NCI-H2196 (cell line): ENCODE measurements at regions not wholly inside any gene's neighbourhood (a gene's known extent, or its start where the extent isn't known, plus 50 kb on each side); places are given as distances from the start of the nearest gene placed in this dataset.

ENCODE experiments used
- DNase-seq: peaks from one replicate; lab custom pipeline; 2025; ENCODE audit not compliant: unreplicated experiment; lab: John Stamatoyannopoulos, UW

DNA sequence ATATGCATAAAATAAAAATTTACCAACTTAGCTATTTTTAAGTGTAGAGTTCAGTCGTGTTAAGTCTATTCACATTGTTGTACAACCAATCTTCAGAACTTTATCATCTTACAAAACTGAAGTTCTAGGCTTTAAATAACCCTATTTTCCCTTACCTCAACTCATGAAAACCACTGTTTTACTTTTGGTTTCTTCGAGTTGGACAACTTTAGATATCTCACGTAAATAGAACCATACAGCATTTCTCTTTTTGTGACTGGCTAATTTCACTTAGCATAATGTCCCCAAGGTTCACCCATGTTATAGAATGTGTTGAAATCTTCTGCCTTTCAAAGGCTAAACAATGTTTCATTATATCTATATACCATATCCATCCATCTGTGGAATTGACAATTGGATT lies 819.0 kb upstream of the ADGRL4 start:
- no peak for DNase-seq

- no peak for DNase-seq
These were observed 815.5 kb upstream of the ADGRL4 start for GRCh38 chr1:79822053-79822452.

DNA sequence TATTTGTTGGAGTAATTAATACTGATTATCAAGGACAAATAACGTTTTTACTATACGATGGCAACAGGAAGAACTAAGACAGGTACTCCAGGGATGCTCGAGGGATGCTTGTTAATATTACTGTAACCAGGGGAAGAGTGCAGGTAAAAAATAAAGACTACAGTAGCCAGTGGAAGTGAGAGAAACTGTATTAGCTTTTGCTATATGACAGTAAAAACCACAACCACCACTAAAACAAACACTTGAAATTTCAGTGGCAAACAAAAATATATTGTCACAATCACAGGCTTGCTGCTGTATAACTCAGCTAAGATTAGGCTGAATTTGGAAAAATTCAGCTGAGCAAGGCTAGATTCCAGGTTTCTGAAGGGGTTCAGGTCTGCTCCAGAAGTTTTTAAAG lies 812.6 kb upstream of the ADGRL4 start:
- DNase-seq, result no peak

DNA sequence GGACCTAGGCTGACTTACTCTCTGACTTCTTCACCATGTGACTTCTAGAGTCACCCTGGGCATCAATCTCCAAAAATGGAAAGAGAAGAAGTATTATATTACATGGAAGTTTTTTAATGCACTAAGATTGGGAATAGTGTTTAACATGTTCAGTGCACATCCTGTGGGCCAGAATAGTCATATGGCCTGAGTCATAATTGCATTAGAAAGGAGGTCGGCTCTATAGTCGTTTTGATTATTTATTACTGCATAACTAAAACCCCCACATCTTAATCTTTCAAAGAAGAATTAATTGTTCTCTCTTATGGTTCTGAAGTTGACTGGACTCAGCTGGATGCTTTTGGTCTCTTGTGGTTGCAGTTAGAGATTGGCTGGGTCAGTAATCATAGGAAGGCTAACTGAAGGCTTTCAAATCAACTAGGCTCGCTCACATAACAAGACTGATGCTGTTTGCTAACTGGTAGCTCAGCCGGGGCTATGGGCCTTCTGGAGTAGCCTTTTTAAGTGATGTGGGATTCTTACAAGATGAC lies 810.6 kb upstream of the ADGRL4 start:
- DNase-seq, result no peak

- DNase-seq, result no peak
These were observed 808.6 kb upstream of the ADGRL4 start for GRCh38 chr1:79815115-79815514.

DNA sequence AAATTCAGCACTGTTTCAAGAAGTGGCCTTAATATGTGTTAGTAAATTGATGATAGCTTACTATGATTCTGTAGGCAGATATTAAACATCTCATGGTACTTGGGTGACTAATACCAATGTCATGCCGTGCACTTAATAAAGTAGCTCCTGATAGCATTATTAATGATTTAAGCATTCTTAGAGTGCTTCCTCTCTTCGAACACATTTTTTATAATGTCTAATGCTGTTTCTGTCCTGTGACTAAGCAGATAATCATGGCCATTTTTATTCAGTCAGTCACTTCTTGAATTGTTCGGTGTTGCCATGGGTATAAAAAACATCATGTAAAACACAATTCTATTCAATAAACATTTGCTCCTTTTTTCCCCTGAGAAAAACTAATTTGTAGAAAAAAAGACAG lies 804.6 kb upstream of the ADGRL4 start:
- DNase-seq, result no peak

- no peak for DNase-seq
These were observed 802.4 kb upstream of the ADGRL4 start for GRCh38 chr1:79808816-79809475.

- DNase-seq, result no peak
These were observed 801.3 kb upstream of the ADGRL4 start for GRCh38 chr1:79807816-79808215.

DNA sequence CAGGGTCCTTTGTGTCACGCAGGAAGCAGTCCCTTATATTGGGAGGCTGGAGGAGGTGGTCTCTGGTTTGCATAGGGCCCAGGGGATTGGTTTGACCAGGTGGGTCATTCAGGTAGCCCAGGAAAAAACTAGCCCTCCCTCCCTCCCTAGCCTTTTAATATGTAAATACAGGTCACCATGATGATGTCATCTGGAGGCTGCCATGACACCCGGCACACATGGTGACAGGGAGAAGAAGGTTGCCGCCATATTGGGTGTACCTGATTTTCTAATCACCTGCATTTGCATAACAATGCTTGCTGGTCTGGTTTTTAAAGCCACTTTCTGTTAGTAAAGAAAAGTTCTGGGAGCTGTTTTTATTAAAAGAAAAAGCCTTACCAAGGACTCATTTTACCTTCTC lies 791.0 kb upstream of the ADGRL4 start:
- DNase-seq, result no peak

GRCh38 chr1:79796434-79796833 lies 789.9 kb upstream of the ADGRL4 start:
- DNase-seq, result no peak

- DNase-seq, result no peak
These were observed 785.8 kb upstream of the ADGRL4 start for GRCh38 chr1:79792219-79792930.

DNA sequence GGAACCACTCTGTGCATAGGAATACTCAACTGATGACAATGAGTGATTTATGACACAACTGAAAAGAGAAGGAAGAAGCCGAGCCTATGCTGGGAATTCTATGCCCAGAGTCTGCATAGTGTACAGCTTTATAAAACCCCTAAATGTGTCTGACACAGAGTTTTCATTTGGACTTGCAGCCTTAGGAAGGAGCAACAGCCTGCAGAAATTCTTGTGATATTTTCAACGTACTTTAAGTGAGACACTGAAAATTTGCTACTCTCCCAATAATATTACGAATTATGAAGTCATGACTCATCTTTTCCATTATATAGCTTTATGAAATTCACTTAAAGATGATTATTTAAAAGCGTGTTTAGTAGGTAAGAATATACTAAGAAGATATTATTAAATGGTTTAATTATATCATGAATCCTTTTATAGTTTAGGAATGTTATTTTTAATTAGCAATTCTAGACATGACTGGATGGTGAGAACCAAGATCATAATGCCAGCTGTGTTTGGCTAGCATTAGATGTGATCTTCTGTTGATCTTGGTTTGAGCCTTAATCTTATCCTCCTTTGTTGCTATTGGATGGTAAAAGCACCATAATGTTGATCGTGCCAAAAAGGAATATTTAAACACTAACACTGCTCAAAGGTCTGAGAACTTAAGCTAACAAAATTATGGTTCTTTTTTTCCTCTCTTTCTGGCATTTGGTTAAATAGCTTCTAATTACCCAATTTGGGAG lies 785.1 kb upstream of the ADGRL4 start:
- no peak for DNase-seq

DNA sequence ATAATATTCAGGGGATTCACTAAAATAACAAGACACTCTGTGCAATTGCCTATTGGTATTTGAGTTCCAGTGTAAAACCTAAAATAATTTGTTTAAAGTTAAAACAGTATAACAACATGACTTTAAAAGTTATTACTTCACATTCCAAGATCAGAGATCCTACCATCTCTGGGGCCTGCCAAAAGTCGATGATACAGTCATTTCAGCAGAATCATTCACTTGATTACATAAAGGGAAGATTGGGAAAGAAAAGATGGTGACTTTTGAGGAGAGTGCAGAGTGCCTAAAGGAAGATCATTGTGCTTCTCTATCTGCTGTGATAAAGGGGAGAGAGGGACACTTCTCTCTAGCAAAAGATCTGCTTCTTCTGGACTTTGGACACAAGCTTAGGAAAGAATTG lies 784.4 kb upstream of the ADGRL4 start:
- DNase-seq, result no peak

GRCh38 chr1:79787631-79788030 lies 781.1 kb upstream of the ADGRL4 start:
- DNase-seq, result no peak

DNA sequence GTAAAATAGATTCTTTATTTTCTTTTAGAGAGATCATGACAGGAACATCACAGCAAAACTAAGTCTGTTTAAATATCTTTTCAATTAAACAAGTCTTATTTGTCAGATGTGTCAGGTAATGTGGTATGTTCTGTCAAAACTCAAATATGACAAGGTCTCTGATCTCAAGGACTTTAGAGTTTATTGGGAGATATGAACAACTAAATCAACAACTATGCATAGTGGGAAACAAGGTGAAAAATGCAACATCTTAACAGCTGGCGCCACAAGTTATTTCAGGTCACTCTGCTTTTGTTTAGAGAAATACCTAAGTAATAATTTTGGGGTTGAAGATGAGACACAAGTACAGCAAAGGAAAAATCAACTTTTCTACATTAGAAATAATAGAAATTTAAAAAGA lies 779.4 kb upstream of the ADGRL4 start:
- no peak for DNase-seq

DNA sequence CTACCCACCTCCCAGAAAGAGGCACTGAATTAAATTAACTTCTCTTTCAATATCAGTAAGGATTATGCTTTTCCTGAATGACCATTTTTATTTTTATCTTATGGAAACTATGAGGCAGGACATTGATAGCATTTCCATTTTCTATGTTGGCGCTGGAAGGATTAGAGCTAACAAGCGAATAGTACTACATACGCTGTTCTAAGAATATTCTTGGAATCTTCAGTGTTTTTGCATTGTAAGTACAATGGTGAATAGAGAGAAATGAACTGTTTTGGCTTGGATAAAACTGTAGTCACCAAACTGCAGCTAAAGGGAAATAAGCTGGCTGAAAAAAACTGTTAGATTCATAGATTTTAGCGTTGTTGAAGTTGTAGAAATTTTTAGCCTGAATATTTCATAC lies 779.0 kb upstream of the ADGRL4 start:
- DNase-seq, result no peak

DNA sequence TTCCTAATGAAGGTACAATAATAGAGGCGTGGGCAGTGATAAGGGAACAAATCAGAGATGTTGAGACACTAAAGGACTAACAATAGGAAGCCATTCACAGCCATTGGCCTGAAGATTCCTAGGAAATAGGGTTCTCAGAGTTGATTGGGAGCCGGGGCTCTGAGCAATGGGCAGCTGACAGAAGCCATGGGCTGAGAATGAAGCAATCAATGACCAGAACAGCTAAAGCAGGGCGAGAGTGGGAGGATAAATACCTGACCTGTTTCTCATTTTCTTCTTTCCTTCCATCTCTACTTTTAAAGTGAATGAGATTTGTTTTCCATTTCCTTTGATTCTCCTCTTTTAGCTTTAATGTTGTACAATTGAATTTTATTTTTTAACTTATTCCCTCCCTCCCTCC lies 774.7 kb upstream of the ADGRL4 start:
- no peak for DNase-seq

DNA sequence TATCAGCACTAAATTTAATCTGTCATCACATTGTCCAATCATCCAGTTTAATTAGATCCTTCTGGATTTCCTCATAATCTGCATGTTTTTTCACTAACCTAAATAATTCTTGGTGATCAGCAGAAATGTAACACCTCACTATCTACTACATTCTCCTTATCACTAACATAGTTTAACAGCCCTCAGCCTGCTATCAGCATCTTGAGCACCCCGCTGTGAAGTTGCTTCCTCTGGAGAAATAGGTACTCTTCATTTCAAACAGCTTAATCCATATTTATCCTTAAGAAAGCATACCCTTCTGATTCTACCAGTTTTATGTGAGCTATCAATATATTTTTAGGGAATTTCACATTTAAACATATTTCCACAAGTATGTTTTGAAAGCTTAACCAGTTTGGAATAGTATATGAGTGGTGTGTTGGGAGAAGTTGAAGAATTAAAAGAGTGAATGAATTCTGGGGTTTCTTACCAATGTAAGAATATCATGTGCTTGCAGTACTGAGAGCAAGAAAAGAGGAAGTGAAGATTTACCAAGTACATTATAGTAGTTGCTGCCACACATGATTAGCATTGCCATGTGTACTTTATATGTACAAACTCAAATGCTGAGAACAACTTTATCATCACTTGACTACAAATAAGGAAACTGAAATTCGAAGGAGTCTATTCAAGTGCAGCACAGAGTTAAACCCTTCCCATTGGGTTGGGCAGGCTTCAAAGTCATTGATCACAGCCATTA lies 771.1 kb upstream of the ADGRL4 start:
- DNase-seq, result no peak

DNA sequence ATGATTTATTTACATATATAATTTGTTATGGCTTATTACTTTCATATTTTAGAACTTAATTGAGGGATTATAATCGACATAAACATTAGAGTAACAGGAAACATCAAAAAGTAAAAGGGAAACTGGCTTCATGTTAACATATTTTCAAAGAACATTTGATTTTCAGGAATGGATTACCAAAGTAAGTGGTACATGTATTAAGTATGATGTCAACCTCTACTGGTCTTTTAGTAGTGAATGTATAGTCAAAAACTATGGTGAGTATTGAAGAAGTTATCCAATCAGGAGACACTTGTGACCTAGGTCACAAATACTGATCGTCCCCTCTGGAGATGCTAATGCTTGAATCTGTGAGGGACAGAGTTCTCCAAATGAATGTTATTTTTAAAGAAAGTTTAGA lies 768.9 kb upstream of the ADGRL4 start:
- no peak for DNase-seq

DNA sequence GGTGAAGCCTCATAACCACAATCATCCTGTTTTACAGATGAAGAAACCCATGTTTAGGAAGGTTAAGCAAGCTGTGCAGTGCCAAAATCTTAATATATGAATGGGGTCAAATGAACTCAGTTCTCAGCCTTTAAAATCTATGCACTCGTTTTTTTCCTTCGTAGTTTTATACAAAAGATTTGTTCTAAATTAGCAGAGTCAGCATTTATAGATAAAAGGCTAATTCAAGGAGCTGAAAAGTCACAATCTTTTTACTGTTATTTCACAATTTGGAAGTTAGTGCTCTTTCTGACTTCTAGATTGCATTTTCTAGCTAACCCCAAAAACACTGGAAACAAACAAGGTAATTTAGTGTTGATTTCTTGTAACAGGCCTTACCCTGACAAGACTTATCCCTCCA lies 766.9 kb upstream of the ADGRL4 start:
- DNase-seq, result no peak

DNA sequence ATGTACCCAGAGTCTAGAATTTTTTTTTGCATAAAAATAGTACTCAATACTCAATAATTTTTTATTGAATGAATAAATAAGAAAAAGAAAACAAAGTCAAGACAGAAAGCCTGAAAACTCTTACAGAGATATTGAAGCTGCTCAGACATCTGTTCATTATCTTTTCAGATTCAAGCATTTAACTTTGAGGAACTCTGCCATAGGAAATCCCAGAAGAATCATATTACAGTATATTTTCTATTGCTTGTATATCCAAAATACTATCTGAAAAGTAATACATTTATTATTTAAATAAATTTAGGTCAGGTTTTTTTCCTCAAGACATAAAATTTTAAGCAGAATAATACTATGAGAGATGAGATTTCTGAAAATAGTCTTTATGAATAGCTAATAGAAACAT lies 755.9 kb upstream of the ADGRL4 start:
- no peak for DNase-seq
